GM13976 (cell line): ENCODE measurements at regions not wholly inside any gene's neighbourhood (a gene's known extent, or its start where the extent isn't known, plus 50 kb on each side); places are given as distances from the start of the nearest gene placed in this dataset.

Experiments
- DNase-seq: peaks from one replicate; pipeline ENCODE4 v3.0.0; 2012; ENCODE audit warnings: low spot score
- in situ Hi-C: fragments of 300-500 bp; cut with MboI; formaldehyde crosslinking; loops from one replicate; pipeline ENCODE4 v1.12.0; 2022; ENCODE audit warnings: low sequenced_read_pairs, mixed read lengths, inconsistent platforms; ENCODE audit not compliant: unreplicated experiment
- TF ChIP-seq, protein P1 (sequence below): IDR thresholded peaks from 2 replicates; pipeline ENCODE4 v1.5.1; 2012; ENCODE audit warnings: borderline replicate concordance, mild to moderate bottlenecking; ENCODE audit not compliant: insufficient read depth; ENCODE audit errors: extremely low read depth, missing control alignments, control extremely low read depth

DNA sequence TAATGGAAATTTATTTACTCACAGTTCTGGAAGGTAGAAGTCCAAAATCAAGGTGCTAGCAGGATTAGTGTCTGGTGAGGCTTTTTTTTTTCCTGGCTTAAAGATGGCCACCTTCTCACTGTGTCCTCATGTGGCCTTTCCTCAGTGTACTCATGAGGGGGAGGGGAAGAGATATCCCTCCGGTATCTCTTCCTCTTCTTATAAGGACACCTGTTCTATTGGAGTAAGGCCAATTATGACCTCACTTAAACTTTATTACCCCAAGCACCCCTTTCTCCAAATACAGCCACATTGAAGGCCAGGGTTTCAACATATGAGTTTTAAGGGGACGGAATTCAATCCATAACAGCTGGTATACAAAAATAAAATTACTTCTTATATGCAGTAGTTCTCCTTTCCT, 203.7 kb upstream of the C1orf87 start:
- TF ChIP-seq, protein P1, sequence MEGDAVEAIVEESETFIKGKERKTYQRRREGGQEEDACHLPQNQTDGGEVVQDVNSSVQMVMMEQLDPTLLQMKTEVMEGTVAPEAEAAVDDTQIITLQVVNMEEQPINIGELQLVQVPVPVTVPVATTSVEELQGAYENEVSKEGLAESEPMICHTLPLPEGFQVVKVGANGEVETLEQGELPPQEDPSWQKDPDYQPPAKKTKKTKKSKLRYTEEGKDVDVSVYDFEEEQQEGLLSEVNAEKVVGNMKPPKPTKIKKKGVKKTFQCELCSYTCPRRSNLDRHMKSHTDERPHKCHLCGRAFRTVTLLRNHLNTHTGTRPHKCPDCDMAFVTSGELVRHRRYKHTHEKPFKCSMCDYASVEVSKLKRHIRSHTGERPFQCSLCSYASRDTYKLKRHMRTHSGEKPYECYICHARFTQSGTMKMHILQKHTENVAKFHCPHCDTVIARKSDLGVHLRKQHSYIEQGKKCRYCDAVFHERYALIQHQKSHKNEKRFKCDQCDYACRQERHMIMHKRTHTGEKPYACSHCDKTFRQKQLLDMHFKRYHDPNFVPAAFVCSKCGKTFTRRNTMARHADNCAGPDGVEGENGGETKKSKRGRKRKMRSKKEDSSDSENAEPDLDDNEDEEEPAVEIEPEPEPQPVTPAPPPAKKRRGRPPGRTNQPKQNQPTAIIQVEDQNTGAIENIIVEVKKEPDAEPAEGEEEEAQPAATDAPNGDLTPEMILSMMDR = no peak
- no peak for DNase-seq
- in situ Hi-C loops = loop anchor here (25.0 kb wide), 1 partner anchor 485 kb away; no protein-coding TSS in a partner anchor

GRCh38 chr1:60274422-60275290, 201.1 kb upstream of the C1orf87 start:
- in situ Hi-C loops = loop anchor here (25.0 kb wide), 1 partner anchor 488 kb away; no protein-coding TSS in a partner anchor
- TF ChIP-seq, protein P1 = no peak

DNA sequence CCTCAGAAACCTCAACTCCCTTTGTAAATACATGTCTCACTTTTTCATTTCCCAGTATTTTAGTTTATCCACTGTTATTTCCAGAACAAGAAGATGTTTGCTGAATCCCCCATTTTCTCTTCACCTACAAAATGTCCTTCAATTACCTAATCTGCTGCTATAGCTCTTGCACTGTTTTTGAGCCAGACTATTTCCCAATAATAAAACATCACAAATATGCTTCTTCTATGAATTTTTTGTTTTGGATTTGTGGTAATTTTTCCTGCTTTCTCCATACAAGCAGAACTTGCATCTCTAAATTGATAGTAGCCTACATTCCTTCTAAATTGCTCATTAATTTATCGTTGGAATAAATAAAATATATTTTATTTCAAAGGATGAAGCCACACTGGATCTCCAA, 199.6 kb upstream of the C1orf87 start:
- TF ChIP-seq, protein P1 = no peak
- in situ Hi-C loops = no loop called here
- DNase-seq = no peak

More at GRCh38 chr1:60274422-60275290, 201.1 kb upstream of the C1orf87 start:
- no peak for DNase-seq

- TF ChIP-seq, protein P1 = no peak
- in situ Hi-C loops = no loop called here
- DNase-seq = no peak
Measured at GRCh38 chr1:60271041-60271440, 197.5 kb upstream of the C1orf87 start.

DNA sequence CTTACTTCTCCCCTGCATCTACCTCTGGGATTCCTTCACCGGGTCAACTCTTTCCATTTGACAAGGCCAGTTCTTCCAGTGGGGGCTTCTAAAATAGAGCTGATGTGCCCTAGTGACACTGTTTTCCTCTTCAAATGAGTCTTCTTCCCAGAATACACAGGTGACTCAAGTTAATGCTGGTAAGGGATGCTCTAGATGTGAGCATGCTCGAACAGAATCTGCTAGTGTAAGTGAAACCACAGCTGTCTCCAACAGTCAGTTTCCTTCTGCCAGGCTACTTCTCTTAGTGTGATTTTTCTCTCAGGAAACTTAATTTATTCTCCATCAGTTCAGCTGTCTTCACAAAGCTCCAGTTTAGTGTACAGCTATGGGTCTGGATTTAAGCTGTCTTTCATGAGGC, 194.9 kb upstream of the C1orf87 start:
- TF ChIP-seq, protein P1 = no peak
- in situ Hi-C loops = no loop called here
- no peak for DNase-seq

- TF ChIP-seq, protein P1 = no peak
- in situ Hi-C loops = no loop called here
Measured at GRCh38 chr1:60265560-60266535, 192.3 kb upstream of the C1orf87 start.

More at GRCh38 chr1:60265560-60266535, 192.3 kb upstream of the C1orf87 start:
- DNase-seq = no peak
